GM18517 (cell line): ENCODE measurements at regions not wholly inside any gene's neighbourhood (a gene's known extent, or its start where the extent isn't known, plus 50 kb on each side); places are given as distances from the start of the nearest gene placed in this dataset.

Experiments
- ATAC-seq: cut with Tn5 transposase; IDR thresholded peaks from one replicate; pipeline ENCODE4 v1.9.1; 2021; ENCODE audit warnings: mild to moderate bottlenecking, moderate library complexity; ENCODE audit not compliant: unreplicated experiment

- no peak for ATAC-seq
These were observed 52.9 kb upstream of the INTU start for GRCh38 chr4:127579821-127580220.

GRCh38 chr4:127580300-127580699 lies 52.5 kb upstream of the INTU start:
- no peak for ATAC-seq

GRCh38 chr4:127580891-127581290 lies 51.9 kb upstream of the INTU start:
- no peak for ATAC-seq
